ENCODE measurements at regions not wholly inside any gene's neighbourhood (a gene's known extent, or its start where the extent isn't known, plus 50 kb on each side); places are given as distances from the start of the nearest gene placed in this dataset.
"Not testable (repeated sequence)": the region's sequence is repeated elsewhere in the genome, so short reads cannot be mapped to it uniquely, and the experiment has no call there.

DNA sequence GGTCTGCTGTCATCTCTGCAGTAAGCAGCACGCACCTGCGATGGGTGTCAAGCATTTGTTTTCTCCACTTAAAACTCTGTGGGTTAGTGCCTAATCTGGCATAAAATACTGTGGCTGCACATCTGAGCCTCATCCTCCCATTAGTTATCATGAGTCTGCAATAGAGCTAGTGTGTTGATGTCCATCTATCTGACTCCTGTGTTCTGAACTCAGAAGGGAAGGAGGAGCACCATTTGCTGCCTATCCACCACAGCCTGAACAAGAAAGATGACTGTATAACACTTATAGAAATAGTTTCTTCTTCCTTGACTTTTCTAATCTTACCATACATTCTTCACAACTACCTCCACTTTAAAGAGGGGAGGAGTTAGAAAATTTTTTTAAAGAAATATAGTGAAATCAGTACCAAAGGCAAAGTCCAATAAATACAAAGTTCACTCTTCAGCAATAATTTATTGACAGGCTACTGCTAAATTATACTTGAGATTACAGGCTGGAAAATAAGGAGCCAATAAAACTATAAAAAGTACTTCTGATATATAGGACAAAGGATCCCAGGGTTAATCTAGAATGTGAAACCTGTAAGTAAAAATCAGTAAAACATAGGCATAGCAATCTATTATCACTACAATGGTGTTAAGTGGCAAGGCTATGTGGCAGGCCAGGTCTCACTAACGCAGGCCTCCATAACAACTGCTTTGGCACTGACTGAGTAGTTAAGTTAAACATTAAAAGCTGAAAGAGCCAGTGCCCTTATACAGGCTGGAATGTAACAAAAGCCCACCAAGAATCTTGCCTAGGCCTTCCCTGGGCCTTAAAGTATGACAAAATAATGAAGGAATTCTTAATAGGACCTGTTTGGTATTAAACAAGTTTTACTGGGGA, 70.2 kb downstream of the LGALS9C start:
- H3K9me3 ChIP-seq (ENCODE audit: control insufficient read depth in 1 of 2, insufficient read depth in 1 of 2, low read length in 2 of 2); H3K27ac Mint-ChIP-seq; H3K4me3 Mint-ChIP-seq; intact Hi-C loops (cut with DNase I, micrococcal nuclease); ATAC-seq (ENCODE audit: poor library complexity); H3K36me3 ChIP-seq (ENCODE audit: insufficient read depth, low read length); H3K27me3 Mint-ChIP-seq; H3K4me3 ChIP-seq (ENCODE audit: low read length); H3K4me1 ChIP-seq (ENCODE audit: insufficient read depth, low read length); H3K36me3 Mint-ChIP-seq (ENCODE audit: low read depth); H3K4me1 Mint-ChIP-seq (ENCODE audit: low read depth); H3K27me3 ChIP-seq (ENCODE audit: control insufficient read depth in 1 of 2, insufficient read depth in 2 of 2, low read length in 2 of 2); POLR2A ChIA-PET; CTCF ChIA-PET; H3K27ac ChIP-seq (ENCODE audit: low read depth in 1 of 2, low read length in 2 of 2); H3K9me3 Mint-ChIP-seq; DNase-seq: not testable (repeated sequence)

DNA sequence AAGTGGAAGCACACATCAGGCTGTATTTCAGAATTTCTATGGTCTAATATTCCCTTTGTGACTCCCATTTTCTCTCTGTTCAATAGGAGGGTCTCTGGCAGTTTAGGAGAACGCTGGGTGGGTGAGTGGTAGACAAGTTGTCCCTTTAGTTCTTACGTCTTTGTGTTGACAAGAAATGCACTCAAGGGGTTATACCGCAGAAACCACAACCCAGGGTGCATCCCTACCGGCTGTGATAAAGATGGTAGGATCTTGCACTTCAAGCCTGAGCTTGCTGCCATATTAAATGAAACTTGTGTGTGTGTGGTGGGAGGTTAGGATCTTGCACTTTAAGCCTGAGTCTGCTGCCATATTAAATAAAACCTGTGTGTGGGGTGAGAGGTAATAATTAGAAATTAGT, 80.5 kb downstream of the LGALS9C start:
- H3K4me1 ChIP-seq (ENCODE audit: insufficient read depth, low read length); H3K27ac Mint-ChIP-seq; H3K4me3 ChIP-seq (ENCODE audit: low read length); DNase-seq; ATAC-seq (ENCODE audit: poor library complexity); H3K36me3 ChIP-seq (ENCODE audit: insufficient read depth, low read length); H3K4me1 Mint-ChIP-seq (ENCODE audit: low read depth); H3K27me3 ChIP-seq (ENCODE audit: control insufficient read depth in 1 of 2, insufficient read depth in 2 of 2, low read length in 2 of 2); H3K27me3 Mint-ChIP-seq; H3K4me3 Mint-ChIP-seq; CTCF ChIA-PET; H3K27ac ChIP-seq (ENCODE audit: low read depth in 1 of 2, low read length in 2 of 2); POLR2A ChIA-PET; H3K9me3 ChIP-seq (ENCODE audit: control insufficient read depth in 1 of 2, insufficient read depth in 1 of 2, low read length in 2 of 2); H3K9me3 Mint-ChIP-seq; intact Hi-C loops (cut with DNase I, micrococcal nuclease); H3K36me3 Mint-ChIP-seq (ENCODE audit: low read depth): not testable (repeated sequence)

- H3K4me1 ChIP-seq (ENCODE audit: insufficient read depth, low read length); H3K36me3 ChIP-seq (ENCODE audit: insufficient read depth, low read length); H3K27ac ChIP-seq (ENCODE audit: low read depth in 1 of 2, low read length in 2 of 2); H3K36me3 Mint-ChIP-seq (ENCODE audit: low read depth); H3K4me1 Mint-ChIP-seq (ENCODE audit: low read depth); H3K27me3 Mint-ChIP-seq; H3K27me3 ChIP-seq (ENCODE audit: control insufficient read depth in 1 of 2, insufficient read depth in 2 of 2, low read length in 2 of 2); POLR2A ChIA-PET; H3K9me3 ChIP-seq (ENCODE audit: control insufficient read depth in 1 of 2, insufficient read depth in 1 of 2, low read length in 2 of 2); H3K4me3 ChIP-seq (ENCODE audit: low read length); CTCF ChIA-PET; H3K9me3 Mint-ChIP-seq; H3K4me3 Mint-ChIP-seq: not testable (repeated sequence)
- intact Hi-C loops (cut with DNase I, micrococcal nuclease): loop anchor here (5.0 to 10.0 kb wide), 2 partner anchors 316 to 319 kb away; no protein-coding TSS in a partner anchor
- ATAC-seq (ENCODE audit: poor library complexity) (peak; percentile 84), DNase-seq (peak in 9 of 14 experiments; percentile 0 to 74 (median 21))
- peak overlapping the region; percentile 8 for H3K27ac Mint-ChIP-seq
These were observed 80.7 kb downstream of the TBC1D28 start for GRCh38 chr17:18563381-18564098.

DNA sequence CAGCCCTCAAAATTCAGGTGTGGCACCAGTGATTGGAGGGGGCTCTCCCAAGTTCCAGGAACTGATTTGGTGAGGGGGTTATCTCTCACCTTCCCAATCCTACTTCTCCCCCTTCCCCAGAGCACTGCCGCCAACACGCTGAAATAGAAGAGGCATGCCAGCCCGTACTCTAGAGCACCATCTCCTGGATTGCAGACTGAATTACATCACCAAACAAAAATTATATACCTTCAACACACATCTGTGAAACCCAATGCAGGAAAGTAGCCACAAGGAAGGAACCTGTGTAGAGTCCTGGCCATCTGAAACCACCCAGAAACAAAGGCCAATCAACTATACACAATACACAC, 80.1 kb downstream of the TBC1D28 start:
- CTCF ChIA-PET; H3K4me1 ChIP-seq (ENCODE audit: insufficient read depth, low read length); H3K4me1 Mint-ChIP-seq (ENCODE audit: low read depth); H3K36me3 ChIP-seq (ENCODE audit: insufficient read depth, low read length); H3K36me3 Mint-ChIP-seq (ENCODE audit: low read depth); H3K27me3 ChIP-seq (ENCODE audit: control insufficient read depth in 1 of 2, insufficient read depth in 2 of 2, low read length in 2 of 2); POLR2A ChIA-PET; H3K27ac ChIP-seq (ENCODE audit: low read depth in 1 of 2, low read length in 2 of 2); H3K4me3 ChIP-seq (ENCODE audit: low read length); H3K9me3 Mint-ChIP-seq; H3K9me3 ChIP-seq (ENCODE audit: control insufficient read depth in 1 of 2, insufficient read depth in 1 of 2, low read length in 2 of 2); H3K27me3 Mint-ChIP-seq: not testable (repeated sequence)
- peak; percentile 82 for ATAC-seq (ENCODE audit: poor library complexity)
- peak overlapping the region; percentile 32 for H3K4me3 Mint-ChIP-seq
- peak overlapping the region; percentile 8 for H3K27ac Mint-ChIP-seq
- peak in 13 of 14 experiments; percentile 3 to 70 (median 21) for DNase-seq
- TF ChIP-seq, protein P1, sequence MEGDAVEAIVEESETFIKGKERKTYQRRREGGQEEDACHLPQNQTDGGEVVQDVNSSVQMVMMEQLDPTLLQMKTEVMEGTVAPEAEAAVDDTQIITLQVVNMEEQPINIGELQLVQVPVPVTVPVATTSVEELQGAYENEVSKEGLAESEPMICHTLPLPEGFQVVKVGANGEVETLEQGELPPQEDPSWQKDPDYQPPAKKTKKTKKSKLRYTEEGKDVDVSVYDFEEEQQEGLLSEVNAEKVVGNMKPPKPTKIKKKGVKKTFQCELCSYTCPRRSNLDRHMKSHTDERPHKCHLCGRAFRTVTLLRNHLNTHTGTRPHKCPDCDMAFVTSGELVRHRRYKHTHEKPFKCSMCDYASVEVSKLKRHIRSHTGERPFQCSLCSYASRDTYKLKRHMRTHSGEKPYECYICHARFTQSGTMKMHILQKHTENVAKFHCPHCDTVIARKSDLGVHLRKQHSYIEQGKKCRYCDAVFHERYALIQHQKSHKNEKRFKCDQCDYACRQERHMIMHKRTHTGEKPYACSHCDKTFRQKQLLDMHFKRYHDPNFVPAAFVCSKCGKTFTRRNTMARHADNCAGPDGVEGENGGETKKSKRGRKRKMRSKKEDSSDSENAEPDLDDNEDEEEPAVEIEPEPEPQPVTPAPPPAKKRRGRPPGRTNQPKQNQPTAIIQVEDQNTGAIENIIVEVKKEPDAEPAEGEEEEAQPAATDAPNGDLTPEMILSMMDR (IDR thresholded peaks at IDR 0.05): peak; percentile 37
- intact Hi-C loops (cut with DNase I, micrococcal nuclease): loop anchor here (5.0 to 10.0 kb wide), 2 partner anchors 317 to 319 kb away; no protein-coding TSS in a partner anchor

GRCh38 chr17:18568108-18568995, 75.8 kb downstream of the TBC1D28 start:
- intact Hi-C loops (cut with DNase I, micrococcal nuclease): loop anchor here in 1 of 2 experiments (10.0 kb wide), 1 partner anchor 324 kb away; no protein-coding TSS in a partner anchor
- CTCF ChIA-PET; H3K9me3 ChIP-seq (ENCODE audit: control insufficient read depth in 1 of 2, insufficient read depth in 1 of 2, low read length in 2 of 2); H3K27ac Mint-ChIP-seq; POLR2A ChIA-PET; H3K27me3 ChIP-seq (ENCODE audit: control insufficient read depth in 1 of 2, insufficient read depth in 2 of 2, low read length in 2 of 2); DNase-seq; H3K4me1 ChIP-seq (ENCODE audit: insufficient read depth, low read length); H3K27ac ChIP-seq (ENCODE audit: low read depth in 1 of 2, low read length in 2 of 2); H3K36me3 ChIP-seq (ENCODE audit: insufficient read depth, low read length); H3K27me3 Mint-ChIP-seq; H3K4me3 ChIP-seq (ENCODE audit: low read length); ATAC-seq (ENCODE audit: poor library complexity); H3K4me3 Mint-ChIP-seq; H3K9me3 Mint-ChIP-seq: not testable (repeated sequence)
- Mint-ChIP-seq H3K4me1 (ENCODE audit: low read depth) (peaks cover 13% of the 10 kb centered on the region), H3K36me3 (ENCODE audit: low read depth) (peaks cover 12% of the 10 kb centered on the region)

GRCh38 chr17:18569489-18569913, 74.7 kb downstream of the TBC1D28 start:
- H3K4me3 ChIP-seq (ENCODE audit: low read length); H3K4me3 Mint-ChIP-seq; H3K9me3 ChIP-seq (ENCODE audit: control insufficient read depth in 1 of 2, insufficient read depth in 1 of 2, low read length in 2 of 2); H3K27ac Mint-ChIP-seq; H3K27me3 Mint-ChIP-seq; ATAC-seq (ENCODE audit: poor library complexity); H3K27me3 ChIP-seq (ENCODE audit: control insufficient read depth in 1 of 2, insufficient read depth in 2 of 2, low read length in 2 of 2); H3K36me3 ChIP-seq (ENCODE audit: insufficient read depth, low read length); CTCF ChIA-PET; H3K27ac ChIP-seq (ENCODE audit: low read depth in 1 of 2, low read length in 2 of 2); H3K4me1 Mint-ChIP-seq (ENCODE audit: low read depth); POLR2A ChIA-PET; H3K9me3 Mint-ChIP-seq; DNase-seq; H3K4me1 ChIP-seq (ENCODE audit: insufficient read depth, low read length): not testable (repeated sequence)
- intact Hi-C loops (cut with DNase I, micrococcal nuclease): loop anchor here in 1 of 2 experiments (10.0 kb wide), 1 partner anchor 325 kb away; no protein-coding TSS in a partner anchor
- peaks cover 15% of the 10 kb centered on the region for H3K36me3 Mint-ChIP-seq (ENCODE audit: low read depth)

Measured in CD4-positive, alpha-beta T cell (primary cell).